ENCODE measurements at regions not wholly inside any gene's neighbourhood (a gene's known extent, or its start where the extent isn't known, plus 50 kb on each side); places are given as distances from the start of the nearest gene placed in this dataset.

DNA sequence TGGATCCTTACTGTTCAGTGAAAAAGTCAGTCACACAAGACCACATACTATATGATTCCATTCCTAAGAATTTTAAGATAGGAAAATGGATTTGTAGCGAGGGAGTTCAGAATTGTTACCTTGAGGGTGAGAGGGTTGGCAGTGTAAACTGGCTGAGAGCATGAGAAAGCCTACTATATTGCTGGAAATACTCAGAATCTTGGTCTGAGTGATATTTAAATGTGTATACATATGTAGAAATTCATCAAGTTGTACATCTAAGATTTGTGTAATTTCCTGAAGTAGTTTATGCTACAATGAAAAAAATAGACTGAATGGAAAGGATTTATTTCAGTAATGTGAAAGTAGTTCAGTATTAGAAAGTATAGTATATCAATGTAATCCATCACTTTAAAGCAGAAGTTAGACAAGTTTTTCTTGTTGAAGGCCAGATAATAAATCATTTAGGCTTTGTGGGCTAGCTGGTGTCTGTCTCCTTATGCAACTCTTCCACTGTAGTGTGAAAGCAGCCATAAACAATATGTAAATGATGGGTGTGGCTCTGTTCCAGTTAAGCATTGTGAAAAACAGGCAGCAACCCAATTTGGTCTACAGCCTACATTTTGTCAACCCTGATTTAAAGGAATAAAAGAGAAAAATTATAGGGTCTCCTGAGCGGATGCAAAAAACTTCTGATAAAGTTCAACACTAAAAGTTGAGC lies 127.2 kb upstream of the THY1 start:
- no peak for DNase-seq (ENCODE audit: extremely low read depth in 1 of 2, low read depth in 1 of 2)

DNA sequence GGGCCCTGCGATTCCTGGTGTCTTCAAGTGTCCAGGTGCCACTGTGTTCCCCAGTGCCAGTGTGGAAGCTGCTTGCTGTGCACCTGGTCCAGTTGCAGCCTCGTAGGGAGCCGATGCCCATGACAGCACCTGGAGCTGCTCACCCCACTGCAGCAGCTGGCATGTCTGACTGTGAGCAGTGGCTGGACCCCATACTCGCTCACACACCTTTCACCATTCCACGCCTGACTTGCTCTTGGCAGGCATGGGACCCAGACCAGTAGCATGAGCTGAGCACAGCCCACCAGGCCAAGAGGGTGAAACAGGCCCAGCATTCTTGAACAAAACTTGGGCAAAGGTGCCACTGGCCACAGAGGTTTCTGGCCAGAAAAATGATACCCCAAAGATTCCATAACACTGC lies 124.5 kb upstream of the THY1 start:
- DNase-seq (ENCODE audit: extremely low read depth in 1 of 2, low read depth in 1 of 2): no peak

GRCh38 chr11:119545978-119546915 lies 123.3 kb upstream of the THY1 start:
- no peak for DNase-seq (ENCODE audit: extremely low read depth in 1 of 2, low read depth in 1 of 2)

- DNase-seq (ENCODE audit: extremely low read depth in 1 of 2, low read depth in 1 of 2): no peak
Observed at GRCh38 chr11:119540370-119541125, 117.6 kb upstream of the THY1 start.

DNA sequence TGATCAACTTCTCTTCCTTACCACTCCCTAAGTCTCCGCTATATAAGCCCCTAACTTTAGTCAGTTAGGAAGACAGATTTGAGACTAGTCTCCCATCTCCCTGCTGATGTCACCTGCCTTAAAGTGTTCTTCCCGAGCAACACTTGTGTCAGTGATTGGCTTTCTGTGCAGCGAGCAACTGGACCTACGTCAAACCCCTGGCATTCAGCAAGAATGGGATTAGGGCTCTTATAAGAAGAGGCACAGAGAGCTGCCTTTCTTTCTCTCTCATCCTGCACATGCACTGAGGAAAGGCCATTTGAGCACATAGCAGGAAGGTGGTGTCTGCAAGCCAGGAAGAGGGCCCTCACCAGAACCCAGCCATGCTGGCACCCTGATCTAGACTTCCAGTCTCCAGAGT lies 116.6 kb upstream of the THY1 start:
- DNase-seq (ENCODE audit: extremely low read depth in 1 of 2, low read depth in 1 of 2): no peak

GRCh38 chr11:119538753-119539152 lies 115.8 kb upstream of the THY1 start:
- no peak for DNase-seq (ENCODE audit: extremely low read depth in 1 of 2, low read depth in 1 of 2)

GRCh38 chr11:119537306-119538253 lies 114.6 kb upstream of the THY1 start:
- no peak for DNase-seq (ENCODE audit: extremely low read depth in 1 of 2, low read depth in 1 of 2)

DNA sequence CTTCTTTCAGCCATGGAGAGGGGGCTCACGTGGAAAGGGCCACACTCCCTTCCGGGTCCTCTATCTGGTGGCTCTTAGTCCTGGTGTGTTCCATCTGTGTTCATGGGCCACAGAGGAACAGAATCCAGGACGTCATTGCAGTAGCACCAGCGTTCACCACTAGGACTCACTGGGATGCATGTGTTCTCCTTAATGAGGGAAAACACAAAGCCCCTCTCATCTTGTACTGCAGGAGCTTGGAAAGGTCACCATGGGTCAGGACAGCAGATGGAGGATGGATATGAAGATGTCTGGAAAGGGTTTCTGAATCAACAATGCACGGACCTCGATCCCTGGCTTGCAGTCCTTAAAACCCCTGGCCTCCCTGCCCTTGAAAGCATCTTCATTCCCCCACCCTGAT lies 113.8 kb upstream of the THY1 start:
- no peak for DNase-seq (ENCODE audit: extremely low read depth in 1 of 2, low read depth in 1 of 2)

DNA sequence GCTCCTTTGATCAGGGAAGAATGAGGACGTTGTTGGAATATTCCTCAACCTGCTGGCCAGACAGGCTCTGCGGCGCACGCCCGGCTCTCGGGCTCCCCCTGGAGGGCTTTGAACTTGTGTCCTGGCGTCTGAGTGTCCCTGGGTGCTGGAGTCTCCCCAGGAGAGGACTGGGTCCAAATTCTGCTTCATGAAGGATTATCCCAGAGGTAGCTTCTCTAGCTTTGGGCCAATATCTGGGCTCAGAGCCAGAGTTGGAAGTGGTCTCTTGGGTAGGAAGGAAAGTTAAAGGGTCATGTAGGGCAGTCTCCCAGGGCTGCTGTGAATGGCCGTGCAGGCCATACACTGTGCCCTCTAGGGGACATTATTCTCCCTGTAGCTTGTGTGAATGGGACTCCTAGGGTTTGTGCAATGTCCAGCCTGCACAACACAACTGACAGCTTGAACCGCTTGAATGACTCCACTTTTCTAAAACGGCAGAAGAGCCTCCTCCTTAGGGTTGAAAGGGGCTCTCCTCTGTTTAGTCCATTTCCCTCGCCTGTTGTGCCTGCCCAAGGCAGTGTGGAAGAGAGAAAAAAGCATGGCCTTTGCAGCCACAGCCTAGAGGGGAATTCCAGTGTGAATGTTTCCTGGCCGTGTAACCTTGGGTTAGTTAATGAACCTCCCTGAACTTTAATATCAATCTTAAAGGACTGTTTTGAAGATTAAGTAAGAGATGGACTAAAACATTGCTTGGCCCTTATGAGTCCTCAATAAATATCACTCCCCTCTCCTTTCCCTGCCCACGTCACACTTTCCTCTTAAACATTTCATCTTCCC lies 111.2 kb upstream of the THY1 start:
- peak; percentile 4 to 33 for DNase-seq (ENCODE audit: extremely low read depth in 1 of 2, low read depth in 1 of 2)

DNA sequence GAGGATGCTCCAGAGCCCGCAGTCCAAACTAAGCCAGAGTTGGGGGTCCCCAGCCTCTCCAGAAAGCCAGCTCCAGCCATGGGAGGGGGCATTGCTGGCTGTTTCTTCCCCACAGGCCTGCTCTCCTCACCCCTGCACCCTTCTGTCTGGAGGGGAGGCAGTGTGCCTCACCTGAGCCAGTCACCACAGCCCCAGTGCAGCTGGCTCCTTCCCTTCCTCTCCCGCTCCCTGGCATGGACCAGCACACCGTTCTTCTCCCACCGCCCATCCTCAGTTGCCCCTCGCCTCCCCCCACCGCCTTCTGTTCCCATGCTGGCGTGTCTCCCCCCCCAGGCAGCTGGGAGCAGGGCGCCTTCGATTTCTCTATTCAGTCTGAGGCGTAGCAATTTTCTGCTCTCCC lies 110.5 kb upstream of the THY1 start:
- no peak for DNase-seq (ENCODE audit: extremely low read depth in 1 of 2, low read depth in 1 of 2)

- DNase-seq (ENCODE audit: extremely low read depth in 1 of 2, low read depth in 1 of 2): no peak
Observed at GRCh38 chr11:119532551-119532950, 109.6 kb upstream of the THY1 start.

- DNase-seq (ENCODE audit: extremely low read depth in 1 of 2, low read depth in 1 of 2): no peak
Observed at GRCh38 chr11:119531623-119532022, 108.7 kb upstream of the THY1 start.

GRCh38 chr11:119531056-119531455 lies 108.1 kb upstream of the THY1 start:
- no peak for DNase-seq (ENCODE audit: extremely low read depth in 1 of 2, low read depth in 1 of 2)

GRCh38 chr11:119530509-119530908 lies 107.5 kb upstream of the THY1 start:
- DNase-seq (ENCODE audit: extremely low read depth in 1 of 2, low read depth in 1 of 2): no peak

DNA sequence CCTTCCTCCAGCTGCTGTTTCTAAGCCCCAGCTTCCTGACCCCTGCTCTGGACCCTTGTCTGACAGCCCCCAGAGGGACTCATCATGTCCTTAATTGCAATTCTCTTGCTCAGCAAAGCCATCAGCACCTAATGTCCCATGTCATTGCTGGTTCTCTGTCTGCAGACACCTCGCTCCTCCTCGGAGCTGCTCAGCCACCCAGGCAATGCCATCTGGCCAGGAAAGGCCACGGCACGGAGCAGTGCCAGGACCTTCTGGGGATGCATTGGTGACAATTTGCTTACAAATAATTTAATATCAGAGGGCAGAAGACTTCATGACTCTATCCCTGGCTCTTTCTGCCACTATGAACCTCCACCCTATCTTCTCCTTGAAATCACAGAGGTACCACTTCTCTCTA lies 107.0 kb upstream of the THY1 start:
- DNase-seq (ENCODE audit: extremely low read depth in 1 of 2, low read depth in 1 of 2): no peak

GRCh38 chr11:119529063-119529845 lies 106.3 kb upstream of the THY1 start:
- DNase-seq (ENCODE audit: extremely low read depth in 1 of 2, low read depth in 1 of 2): no peak

GRCh38 chr11:119525867-119526196 lies 102.9 kb upstream of the THY1 start:
- DNase-seq (ENCODE audit: extremely low read depth in 1 of 2, low read depth in 1 of 2): no peak

DNA sequence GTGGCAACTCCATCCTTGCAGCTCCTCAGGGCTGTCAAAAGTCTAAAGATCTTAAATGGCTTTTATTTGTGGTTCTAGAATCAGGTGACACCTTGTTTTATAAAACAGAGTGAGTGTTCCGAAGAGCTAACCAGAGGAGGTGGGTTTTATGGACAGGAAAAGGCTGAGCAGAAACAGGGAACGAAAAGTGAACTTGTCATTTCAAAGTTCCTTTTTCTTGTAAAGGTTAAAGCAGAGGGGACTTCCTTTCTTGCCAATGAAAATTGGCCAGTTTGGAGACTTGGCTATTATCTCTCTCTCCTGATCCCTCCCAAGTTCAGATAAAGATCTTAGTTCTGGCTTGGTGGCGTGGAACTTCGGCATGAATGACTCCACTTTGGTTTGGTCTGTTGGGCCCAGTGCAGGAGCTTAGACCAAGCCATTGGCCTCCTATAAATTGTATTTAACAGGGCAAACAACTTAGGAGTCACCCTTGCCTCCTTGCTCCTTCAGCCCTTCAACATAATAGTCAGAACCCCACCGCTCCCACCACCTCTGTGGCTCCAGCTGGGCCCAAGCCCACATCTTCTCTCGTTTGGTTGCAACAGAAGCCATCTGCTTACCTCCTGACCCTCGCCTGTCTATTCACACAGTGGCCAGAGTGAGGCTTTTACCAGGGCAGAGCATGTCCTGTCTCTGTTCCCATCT lies 102.4 kb upstream of the THY1 start:
- DNase-seq (ENCODE audit: extremely low read depth in 1 of 2, low read depth in 1 of 2): no peak
